RPMI8226 (cell line): ENCODE measurements at regions not wholly inside any gene's neighbourhood (a gene's known extent, or its start where the extent isn't known, plus 50 kb on each side); places are given as distances from the start of the nearest gene placed in this dataset.

Experiments
- DNase-seq: peaks from one replicate; pipeline ENCODE4 v3.0.0-alpha.2; 2015

DNA sequence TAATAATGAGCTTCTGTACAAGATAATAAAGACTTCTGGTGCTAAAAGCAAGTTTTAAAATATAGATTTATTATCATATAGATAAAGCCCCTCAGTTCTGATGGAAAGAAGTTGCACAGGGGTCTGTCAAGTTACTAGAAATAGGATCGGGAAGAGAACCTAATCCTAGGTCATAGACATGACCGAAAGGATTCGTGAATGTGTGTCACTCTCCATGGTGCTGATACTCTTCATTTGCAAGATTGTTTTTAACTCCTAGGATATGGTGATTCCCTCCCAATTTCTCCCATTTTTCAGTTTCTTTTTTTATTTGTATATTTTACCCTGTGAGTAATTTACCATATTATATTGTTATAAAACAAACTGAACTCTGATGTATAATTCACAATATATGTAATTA lies 58.9 kb upstream of the CTNNA2 start:
- DNase-seq, result peak; percentile 3

DNA sequence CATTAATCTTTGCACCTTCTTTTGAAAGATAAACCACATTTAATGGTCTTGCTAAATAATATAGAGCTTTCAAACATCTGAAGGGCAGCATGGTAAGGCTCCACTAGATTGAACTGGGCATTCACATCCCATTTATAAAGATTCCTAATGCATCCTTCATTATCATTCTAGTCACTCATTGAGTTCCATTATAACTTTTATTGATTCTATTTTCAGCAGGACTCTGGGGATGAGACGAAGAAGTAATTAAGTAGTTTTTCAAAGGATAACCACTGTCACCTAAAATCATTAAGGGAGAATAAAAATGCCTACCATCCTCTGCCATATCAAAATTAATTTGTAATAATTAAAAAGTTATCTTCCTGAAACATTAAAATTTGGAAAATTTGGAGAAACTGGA lies 60.2 kb upstream of the CTNNA2 start:
- DNase-seq, result no peak

DNA sequence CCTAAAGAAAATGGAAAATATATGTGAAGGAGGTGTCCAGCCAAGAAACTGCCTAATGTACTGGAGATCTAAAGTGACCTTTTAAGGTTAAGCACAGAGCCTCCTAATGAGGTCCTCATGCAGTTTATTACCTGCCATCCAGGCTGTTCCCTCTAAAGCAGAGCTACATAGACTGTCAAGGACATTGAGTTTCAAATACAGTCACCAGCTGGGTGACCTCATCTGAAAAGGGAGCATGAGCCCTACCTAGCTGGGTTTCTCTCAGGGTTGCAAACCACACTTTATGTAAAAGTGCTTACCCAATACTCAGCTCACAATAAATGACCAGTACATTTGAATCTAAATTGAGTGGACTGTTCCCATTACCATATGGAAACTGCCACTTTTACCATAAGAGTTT lies 65.4 kb upstream of the CTNNA2 start:
- DNase-seq, result no peak

DNA sequence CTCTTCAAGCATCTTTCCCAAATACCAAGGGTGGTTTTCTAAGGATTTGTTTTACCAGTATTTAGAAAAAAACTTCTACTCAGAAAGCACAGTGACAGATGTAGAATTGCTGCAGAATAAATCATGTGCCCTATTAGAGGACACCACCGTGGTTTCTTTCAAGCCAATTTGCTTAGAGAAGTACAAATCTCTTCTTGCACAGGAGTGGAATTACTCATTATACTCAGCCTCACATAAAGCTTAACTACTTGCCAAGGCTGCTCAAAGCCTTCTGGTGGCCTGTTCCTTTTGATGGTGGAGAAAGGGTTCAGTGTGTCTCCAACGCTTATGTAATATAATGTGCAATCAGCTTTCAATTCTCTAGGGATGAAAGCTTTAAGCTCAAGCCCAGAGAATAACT lies 66.5 kb upstream of the CTNNA2 start:
- DNase-seq, result no peak

DNA sequence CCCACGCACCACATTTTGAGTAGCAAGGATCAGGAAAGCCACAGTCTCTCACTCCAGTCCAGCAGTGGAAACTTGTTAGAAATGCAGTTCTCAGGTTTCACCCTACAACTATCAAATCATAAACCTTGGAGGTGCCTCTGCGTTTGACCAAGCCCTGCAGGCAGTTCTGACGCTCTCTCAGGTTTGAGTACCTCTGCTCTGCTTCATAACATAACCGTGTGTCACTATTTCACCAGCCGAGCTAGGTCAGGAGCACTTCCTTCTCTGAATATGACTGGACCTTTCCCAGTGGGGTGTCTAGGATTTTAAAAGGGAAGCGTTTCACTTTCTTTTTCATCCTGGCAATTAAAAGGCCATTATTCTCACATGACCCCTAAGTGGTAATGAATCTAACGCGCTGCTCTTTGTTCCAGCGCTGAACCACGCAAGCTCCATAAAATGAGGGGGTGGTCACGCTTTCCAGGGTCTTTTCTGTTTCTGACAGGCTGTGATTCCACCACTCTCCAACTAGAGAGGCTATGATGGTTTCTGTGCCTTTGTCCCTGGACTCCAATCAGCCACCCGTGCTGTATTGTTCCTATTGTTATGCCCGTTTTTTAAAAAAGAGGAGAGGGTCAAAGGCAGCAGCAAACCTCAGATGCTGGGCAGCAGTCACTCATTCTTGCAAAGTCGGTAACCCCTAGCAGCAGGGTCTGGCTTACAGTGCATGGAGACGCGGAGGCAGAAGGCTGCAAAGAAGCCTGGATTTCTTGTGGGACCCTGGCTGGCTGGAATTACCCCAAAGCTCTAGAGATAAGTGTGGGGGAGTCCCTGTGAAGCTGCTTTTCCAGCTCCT lies 75.2 kb upstream of the CTNNA2 start:
- DNase-seq, result no peak

DNA sequence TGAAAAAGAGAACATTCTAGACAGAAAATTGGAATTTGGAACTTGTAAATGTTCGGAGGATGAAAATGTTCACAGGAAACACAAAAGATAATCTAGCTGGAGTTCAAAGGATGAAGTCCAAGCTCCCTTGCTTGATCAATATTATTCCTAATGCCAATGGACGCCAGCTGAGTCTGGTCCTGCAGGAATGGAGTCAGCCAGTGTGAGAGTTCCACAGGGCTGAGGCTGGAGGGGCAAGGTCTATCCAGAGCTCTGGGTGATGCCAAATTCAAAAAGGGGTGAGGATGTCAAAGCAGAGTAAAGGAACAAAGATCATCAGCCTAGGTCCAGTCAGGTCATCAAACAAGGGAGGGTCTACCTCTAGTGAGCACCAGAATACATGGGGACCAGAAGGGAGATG lies 78.5 kb upstream of the CTNNA2 start:
- no peak for DNase-seq

DNA sequence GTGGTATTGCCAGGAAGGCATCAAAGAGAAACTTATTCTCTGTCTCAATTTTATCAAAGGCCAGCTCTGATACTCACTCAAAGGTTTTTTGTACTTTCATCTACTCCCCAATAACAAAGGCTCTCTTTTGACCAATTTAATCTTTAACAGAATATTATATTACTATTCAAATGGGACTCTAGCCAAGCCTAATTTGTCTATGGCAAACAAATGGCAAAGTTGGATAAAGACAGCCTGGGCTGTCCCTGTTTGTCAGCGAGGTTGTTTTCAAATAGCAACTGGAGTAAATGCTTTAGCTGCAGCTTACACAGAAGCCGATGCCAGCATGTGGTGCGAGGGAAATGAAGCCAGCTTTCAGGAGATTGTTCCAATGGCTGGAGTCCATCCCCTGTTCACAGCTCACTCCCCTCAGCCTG lies 80.1 kb upstream of the CTNNA2 start:
- no peak for DNase-seq

DNA sequence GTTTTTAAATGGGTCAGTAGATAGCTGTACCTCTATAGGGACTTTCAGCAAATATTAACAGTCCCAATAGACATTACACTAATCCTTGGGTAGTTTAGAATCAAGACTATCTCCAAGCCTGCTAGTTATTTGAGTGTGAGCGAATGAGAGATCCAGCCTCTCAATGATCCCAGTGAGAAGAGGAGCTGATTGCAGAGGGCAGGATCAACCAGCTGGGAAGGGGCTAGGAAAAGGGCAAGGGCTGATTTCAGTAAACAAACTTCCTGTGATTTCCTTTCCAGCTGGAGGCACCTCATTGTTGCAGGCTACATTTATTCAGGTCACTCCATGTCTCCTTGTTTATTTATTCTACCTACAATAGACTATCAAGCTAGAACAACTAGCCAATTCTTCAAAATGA lies 84.1 kb upstream of the CTNNA2 start:
- DNase-seq, result no peak

DNA sequence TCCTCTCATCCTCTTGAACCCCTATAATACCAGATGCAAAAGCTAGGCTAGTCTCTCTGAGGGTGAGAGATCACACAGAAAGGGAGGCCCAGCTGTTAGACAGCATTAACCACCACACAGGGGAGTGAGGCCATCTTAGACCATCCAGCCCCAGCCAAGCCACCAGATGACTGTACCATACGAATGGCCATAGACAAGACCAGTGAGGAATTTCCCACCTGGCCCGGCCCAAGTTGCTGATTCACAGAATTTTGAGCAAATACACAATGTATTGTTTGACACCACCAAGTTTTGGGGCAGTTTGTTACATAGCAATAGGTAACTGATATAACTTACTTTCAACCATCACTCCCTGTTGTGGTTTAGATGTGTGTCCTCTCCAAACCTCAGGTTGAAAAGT lies 98.2 kb upstream of the CTNNA2 start:
- no peak for DNase-seq

DNA sequence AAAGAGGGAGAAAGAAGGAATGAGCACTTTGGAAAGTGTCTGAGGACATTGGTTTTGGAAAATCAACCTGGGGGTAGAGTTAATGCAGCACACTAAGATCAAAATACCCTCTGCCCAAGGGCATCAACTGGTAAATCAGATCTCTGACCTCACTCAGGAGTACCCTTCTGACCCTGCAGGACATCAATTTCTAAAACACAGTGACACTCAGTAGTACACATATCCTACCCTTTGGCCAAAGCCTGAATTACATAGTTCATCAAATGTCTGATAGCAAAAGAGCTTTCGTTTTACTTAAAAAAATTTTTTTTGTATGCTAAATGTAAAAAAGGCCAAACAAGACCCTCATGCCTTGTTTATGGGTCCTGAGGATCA lies 118.4 kb upstream of the CTNNA2 start:
- no peak for DNase-seq

DNA sequence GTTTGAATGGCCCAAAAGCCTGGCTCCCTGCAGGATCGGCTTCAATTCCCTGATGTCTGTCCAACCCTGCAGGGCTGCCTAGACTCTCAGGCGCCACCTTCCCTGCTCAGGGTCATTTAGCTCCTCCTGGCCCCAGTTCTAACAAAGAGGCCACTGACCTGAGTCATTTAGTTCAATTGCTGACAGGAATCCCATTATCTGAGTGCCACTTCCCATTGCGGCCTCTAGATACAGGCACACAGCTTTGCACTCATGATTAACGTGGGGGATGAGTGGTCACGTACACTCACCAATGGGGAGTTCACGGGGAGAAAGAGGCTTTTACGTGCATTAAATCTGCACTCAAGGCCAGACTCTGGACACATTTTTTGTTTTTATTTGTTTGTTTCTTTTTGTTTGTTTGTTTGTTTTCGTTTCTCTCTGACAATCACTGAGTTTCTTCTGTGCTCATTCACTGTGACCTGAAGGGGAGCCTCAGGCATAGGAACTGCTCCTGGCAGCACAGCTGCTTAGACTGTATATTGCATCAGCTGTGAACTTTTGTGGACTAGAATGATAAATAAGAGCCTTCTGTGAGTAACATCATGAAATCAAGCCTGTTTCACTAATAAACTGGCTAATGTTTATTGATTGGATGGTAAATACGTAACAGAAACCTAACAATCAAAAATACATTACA lies 118.9 kb upstream of the CTNNA2 start:
- no peak for DNase-seq

DNA sequence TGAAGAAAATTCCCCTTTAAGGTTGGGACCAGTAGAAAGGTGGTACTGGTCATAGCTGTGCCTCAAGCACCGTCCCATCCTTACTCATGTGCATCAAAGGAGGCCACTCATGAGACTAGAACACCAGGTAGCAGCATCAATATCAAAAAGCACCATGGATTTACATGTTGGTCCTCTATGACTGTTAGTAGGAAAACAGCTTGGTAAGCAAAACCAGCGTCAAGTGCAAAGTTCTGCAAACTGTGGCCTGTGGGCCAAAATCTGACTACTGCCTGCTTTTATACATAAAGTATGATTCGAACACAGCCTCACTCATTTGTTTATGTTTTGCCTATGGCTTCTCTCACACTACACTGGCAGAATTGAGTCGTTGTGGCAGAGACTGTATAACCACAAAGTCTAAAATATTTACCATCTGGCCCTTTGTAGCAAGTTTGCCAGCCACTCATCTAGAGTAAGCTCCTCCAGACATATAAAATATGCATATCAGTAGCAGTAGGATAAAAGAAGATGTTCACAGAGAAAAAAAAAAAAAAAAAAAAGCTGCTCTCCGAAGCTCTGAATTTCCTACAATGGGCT lies 119.7 kb upstream of the CTNNA2 start:
- no peak for DNase-seq

DNA sequence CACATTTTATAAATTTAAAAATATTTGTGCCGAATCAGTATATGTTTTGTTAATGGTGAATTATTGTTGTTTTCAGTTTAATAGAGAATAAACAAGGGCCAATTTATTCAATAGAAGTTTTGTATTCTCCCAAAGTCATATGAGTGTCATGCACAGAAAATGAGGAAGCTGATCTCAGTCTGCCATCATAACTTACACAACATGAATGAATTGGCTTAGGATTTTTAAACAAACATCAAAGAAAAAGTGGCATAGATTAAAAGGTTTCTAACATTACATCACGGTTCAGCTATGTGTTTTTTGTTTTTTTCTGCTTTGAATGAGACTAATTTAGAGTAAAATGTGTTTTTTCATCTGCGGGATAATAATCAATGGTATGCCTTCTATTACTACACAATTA lies 123.4 kb upstream of the CTNNA2 start:
- no peak for DNase-seq

DNA sequence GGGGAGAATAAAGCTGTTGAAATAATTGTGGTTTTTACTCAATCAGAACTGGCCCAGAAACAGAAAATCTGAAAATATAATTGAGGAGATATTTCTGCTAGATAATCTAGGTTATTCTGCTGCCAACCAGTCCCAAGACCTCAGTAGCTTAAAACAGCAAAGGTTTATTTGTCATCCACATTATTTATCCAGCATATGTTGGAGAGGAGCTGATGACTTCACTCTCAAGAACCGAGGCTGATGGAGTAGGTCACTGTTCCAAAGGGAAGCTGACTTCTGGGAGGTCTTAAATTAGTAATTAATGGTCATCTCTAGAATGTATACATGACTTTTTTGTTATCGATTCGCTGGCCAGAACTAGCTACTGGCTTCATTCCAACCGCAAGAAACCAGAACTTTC lies 124.8 kb upstream of the CTNNA2 start:
- no peak for DNase-seq

DNA sequence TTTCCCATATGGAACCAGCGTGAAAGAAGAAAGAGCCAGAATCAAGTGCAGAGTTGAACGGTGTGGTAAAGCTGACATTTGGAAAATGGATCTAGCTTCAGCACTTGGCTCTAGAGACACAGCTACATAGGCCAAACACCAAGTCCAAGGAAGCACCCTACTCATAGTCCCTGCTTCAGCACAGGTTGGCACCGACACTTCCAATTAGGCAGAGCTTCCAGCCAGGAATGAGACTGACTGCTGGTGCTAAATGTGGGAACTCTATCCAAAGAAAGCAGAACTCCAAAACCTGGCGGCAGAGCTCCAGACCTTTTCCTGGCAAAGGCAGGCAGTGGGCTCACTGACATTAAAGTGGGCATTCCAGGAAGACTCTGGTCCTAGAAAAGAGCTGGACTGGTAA lies 125.4 kb upstream of the CTNNA2 start:
- DNase-seq, result no peak

DNA sequence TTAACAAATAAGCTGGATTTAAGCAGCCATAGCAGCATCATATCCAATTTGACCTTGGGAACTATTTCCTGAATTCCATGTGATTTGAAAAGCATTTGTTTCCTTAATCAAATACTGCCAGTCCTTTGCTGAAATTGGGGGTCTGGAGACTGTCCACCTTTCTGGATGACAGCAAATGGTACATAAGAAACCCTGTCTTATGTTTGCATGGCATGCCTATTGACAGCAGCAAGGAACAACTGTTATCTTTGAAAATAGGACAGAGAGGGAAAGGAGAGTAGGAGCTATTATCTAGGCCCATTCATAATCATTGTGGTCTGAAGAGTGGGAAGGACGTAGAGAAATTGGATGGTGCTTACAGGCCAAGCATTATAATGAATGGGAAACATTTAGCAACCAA lies 129.2 kb upstream of the CTNNA2 start:
- no peak for DNase-seq

DNA sequence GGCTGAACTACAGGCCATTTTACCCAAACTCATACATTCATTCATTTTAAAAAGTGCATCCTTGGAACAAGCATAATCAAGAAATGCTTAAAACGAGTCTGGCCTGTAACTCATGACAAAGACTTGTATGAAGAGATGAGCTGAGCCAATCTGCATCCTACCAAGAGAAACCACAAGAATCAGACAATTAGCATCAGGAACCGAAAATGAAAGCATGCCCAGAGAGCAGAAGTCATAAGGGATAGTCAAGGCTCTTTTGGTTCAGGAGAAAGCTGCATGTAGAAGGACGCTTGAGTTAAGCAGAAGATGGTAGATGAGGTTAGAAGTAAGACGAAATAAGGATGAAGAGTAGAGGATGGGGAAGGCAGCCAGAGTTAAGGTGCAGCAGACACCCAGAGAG lies 137.0 kb upstream of the CTNNA2 start:
- peak; percentile 23 for DNase-seq

DNA sequence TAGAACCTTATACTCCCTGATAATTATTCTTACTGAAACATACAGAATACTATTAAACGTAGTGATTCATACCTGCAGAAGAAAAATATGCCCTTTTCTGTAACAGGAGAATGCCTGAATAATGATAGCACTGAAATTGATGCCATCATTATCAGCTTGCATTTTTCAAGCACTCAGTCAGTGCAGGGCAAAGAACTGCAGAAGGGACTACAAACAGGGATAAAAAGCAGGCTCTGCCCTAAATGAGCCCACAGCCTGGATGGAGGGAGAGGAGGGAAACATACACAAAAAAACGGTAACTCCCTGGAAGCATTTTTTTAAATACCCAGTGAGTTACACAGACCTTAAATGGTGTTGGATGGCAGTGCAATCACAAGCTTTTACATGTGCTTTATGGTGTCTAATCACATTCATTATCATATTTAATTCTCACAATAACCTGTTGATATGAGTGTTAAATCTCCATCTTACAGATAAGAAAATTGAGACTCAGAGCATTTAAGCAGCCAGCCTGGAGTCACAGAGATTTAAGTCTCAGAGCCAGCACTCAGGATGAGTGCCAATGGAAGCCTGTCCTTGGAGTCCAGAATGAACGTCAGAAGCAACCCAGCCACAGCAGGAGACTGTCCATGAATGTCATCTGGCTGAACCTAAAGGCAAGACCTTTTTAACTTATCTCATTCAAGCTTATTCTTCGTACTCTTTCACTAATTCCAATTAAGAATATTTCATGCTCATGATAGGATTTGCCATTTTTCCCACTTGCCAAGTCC lies 139.3 kb upstream of the CTNNA2 start:
- DNase-seq, result no peak

DNA sequence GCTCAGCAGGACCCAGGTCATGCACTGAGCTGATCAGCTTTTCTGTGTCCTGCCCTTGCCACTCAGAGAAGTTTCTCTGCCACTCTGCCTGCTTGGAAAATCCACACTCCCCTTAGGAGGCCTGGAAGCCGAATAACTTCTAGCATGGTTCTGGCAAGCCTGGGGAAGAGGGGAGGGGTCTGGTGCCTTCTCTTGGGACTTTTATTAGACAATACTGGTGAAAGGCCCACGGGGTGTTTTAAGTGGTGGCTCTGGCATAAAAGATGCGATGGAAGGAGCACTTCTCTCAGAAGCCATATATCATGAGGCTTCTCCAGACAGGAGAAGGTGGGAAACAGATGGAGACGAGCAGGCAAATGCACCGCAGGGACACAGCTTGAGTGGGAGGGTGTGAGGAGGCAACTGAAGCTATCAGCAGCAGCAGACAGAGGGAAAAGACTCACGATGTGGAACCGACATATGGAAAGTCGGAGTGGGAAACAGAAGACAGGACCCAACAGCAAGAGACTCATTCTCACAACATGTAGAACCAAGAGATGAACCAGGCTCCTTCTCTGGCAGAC lies 141.8 kb upstream of the CTNNA2 start:
- no peak for DNase-seq

DNA sequence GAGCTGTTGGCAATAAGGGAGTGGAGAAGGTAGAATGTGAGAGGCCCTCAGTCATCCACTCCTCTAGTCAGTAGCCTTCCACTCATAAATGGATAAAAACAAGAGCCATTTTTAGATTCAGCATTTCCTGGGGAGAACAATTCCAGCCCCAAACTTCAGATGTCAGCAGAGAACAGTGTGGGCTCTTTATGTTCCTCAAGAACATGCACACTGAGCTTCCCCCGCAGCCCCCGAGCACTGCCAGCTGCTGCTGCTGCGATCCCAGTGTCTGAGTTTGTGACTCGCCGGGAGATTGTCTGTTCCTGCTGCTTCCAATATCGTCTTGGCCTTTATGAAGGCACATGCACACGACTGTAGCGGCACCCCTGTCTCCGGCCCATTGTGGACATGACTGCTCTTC lies 143.7 kb upstream of the CTNNA2 start:
- no peak for DNase-seq

DNA sequence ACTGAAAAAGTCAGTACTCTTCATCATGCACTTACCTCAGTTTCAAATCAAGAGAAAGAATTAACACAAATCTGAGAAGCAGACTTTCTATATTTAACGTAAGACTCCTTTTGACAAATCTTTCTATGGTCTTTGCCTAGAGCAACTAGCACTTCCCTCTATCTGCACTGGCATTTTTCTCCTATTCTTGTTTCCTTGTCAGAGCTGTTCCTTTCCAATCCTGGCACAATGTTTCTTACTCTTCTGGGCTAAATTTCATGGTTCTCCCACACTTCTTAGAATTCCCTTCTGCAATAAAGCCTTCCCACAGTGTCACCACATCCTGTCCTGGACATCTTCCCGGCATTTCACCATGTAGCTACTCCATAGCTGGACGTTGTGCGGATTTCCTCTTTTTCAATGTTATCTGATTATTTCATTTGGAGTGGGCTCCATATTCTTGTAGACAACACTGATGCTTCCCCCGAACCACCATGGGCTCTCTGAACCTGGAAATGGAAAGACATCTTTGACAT lies 144.7 kb upstream of the CTNNA2 start:
- DNase-seq, result no peak

DNA sequence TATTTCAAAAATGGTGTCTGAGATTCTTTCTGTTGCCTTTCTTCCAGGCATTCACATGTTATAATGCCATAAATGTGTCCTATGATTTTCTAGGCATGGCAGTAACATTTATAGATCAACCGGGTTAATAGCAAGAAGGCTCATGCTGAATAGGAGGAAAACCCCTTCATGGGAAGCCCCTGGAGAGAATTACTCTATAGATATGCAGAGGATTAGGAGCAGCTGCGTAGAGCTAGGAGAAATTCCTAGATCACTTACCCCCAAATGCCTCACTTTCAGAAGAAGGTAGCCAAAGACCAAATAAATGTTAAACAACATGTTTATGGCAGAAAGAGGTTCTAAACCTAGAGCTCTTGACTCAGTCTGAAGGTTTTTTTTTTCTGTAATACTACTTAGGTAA lies 153.4 kb upstream of the CTNNA2 start:
- DNase-seq, result no peak

DNA sequence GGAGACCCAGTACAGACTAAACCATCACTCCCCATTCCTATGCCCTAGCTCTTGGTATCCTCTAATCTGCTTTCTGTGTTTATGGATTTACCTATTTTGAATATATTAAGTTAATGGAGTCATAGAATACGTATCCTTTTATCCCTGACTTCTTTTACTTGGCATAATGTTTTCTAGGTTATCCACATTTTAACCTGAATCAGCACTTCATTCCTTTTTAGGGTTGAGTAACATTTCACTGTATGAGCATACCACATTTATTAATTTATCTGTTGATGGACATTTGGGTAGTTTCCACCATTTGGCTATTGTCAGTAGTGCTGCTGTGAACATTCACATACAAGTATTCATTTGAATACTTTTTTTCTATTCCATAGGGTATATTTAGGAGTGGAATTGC lies 157.3 kb upstream of the CTNNA2 start:
- no peak for DNase-seq
